HG03378 (cell line): ENCODE measurements at regions not wholly inside any gene's neighbourhood (a gene's known extent, or its start where the extent isn't known, plus 50 kb on each side); places are given as distances from the start of the nearest gene placed in this dataset.
"Not testable (repeated sequence)": the region's sequence is repeated elsewhere in the genome, so short reads cannot be mapped to it uniquely, and the experiment has no call there.

ENCODE experiments used
- ATAC-seq: cut with Tn5 transposase; IDR thresholded peaks from one replicate; pipeline ENCODE4 v1.9.1; 2021; ENCODE audit warnings: mild to moderate bottlenecking, moderate library complexity; ENCODE audit not compliant: unreplicated experiment

- ATAC-seq: no peak
Observed at GRCh38 chr14:83017296-83017695, 1483.6 kb upstream of the SEL1L start.

- ATAC-seq: no peak
Observed at GRCh38 chr14:83019744-83020414, 1486.2 kb upstream of the SEL1L start.

- no peak for ATAC-seq
Observed at GRCh38 chr14:83021323-83021722, 1487.7 kb upstream of the SEL1L start.

GRCh38 chr14:83023369-83023768, 1489.7 kb upstream of the SEL1L start:
- no peak for ATAC-seq

GRCh38 chr14:83041224-83041623, 1507.6 kb upstream of the SEL1L start:
- ATAC-seq: no peak

- no peak for ATAC-seq
Observed at GRCh38 chr14:83042858-83043257, 1509.2 kb upstream of the SEL1L start.

GRCh38 chr14:83044001-83044400, 1510.3 kb upstream of the SEL1L start:
- no peak for ATAC-seq

- ATAC-seq: no peak
Observed at GRCh38 chr14:83047059-83047830, 1513.6 kb upstream of the SEL1L start.

- no peak for ATAC-seq
Observed at GRCh38 chr14:83053022-83053710, 1519.5 kb upstream of the SEL1L start.

- no peak for ATAC-seq
Observed at GRCh38 chr14:83058068-83058467, 1524.4 kb upstream of the SEL1L start.

- peak; percentile 47 for ATAC-seq
Observed at GRCh38 chr14:83071888-83072501, 1538.3 kb upstream of the SEL1L start.

- no peak for ATAC-seq
Observed at GRCh38 chr14:83085136-83085535, 1551.5 kb upstream of the SEL1L start.

GRCh38 chr14:83085725-83086124, 1552.1 kb upstream of the SEL1L start:
- ATAC-seq: no peak

GRCh38 chr14:83091991-83092956, 1558.6 kb upstream of the SEL1L start:
- not testable (repeated sequence) for ATAC-seq

- ATAC-seq: no peak
Observed at GRCh38 chr14:83096092-83096491, 1562.4 kb upstream of the SEL1L start.

GRCh38 chr14:83101846-83102245, 1568.2 kb upstream of the SEL1L start:
- no peak for ATAC-seq

GRCh38 chr14:83118029-83118428, 1584.4 kb upstream of the SEL1L start:
- no peak for ATAC-seq

- ATAC-seq: no peak
Observed at GRCh38 chr14:83120187-83120586, 1586.5 kb upstream of the SEL1L start.

- no peak for ATAC-seq
Observed at GRCh38 chr14:83126076-83126475, 1592.4 kb upstream of the SEL1L start.

- no peak for ATAC-seq
Observed at GRCh38 chr14:83128783-83129182, 1595.1 kb upstream of the SEL1L start.
